ENCODE measurements at regions not wholly inside any gene's neighbourhood (a gene's known extent, or its start where the extent isn't known, plus 50 kb on each side); places are given as distances from the start of the nearest gene placed in this dataset.

DNA sequence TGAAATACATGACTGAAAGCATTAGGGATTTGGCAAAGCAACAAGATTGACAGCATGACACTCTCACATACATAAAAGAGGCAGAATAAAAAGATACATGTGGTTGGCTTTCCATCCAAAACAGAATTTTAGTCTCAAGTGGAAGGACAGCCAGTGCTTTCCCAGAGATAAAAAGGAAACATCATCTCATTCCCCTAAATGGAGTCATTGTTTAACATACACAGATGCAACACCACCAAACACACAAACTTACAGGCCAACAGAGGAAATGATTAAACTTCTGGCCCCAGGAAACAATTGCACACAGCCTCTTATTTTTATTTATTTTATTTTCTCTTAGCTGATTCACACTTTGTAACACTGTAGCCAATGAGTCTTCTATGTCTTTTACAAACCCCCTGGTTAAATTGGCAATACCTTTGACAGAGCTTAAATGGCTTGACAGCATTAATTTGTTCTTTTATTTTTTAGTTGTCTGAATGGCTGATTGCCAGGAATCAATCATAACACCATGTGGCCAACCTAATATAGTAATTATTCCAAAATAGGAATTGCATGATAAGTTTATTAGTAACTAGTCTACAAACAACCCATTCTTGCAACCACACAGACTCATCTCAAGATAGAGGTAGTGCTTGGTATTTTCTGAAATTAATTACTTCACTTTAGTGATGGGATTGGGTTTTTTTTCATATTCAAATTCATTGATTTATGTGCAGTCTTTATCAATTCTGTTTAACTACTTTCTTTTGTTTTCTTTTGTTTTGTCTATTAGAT lies 190.5 kb downstream of the RND3 start:
- Histone ChIP-seq H3K9ac (ENCODE audit: low read length) (no peak overlapping the region), H3K36me3 (ENCODE audit: control insufficient read depth in 1 of 2, insufficient read depth in 2 of 2, low read length in 2 of 2) (no peaks in the 10 kb centered on the region), H3K9me3 (ENCODE audit: control insufficient read depth in 1 of 2, insufficient read depth in 1 of 2, low read depth in 1 of 2, low read length in 2 of 2) (no peaks in the 10 kb centered on the region), H4K20me1 (ENCODE audit: insufficient read depth) (no peaks in the 10 kb centered on the region), H3K4me2 (ENCODE audit: low read length) (no peak overlapping the region), H3K9me2 (ENCODE audit: insufficient read depth) (no peaks in the 10 kb centered on the region), H3K27ac (ENCODE audit: low read depth, low read length) (no peak overlapping the region), H3K27me3 (ENCODE audit: insufficient read depth, low read length) (no peaks in the 10 kb centered on the region), H2AFZ (ENCODE audit: low read depth, low read length, poor library complexity, severe bottlenecking) (no peak overlapping the region), H3K79me2 (ENCODE audit: insufficient read depth, low read length) (no peaks in the 10 kb centered on the region), H3K4me1 (ENCODE audit: control insufficient read depth in 1 of 2, insufficient read depth in 2 of 2, low read length in 2 of 2) (no peaks in the 10 kb centered on the region), H3K4me3 (replicated peaks in 1 of 2; ENCODE audit: low read depth in 1 of 2, low read length in 2 of 2) (no peak overlapping the region)
- intact Hi-C loops (cut with micrococcal nuclease): no loop called here
- RAD21 ChIA-PET (ENCODE audit: low non-redundant PET in 1 of 2, low total read pairs in 2 of 2, uncharacterized antibody in 2 of 2, unreplicated experiment in 2 of 2): no interaction called here
- no peak for DNase-seq (ENCODE audit: low read depth, low spot score)
- no TSS peak for BruUV-seq (replicated peaks)
- ATAC-seq: no peak
- TF ChIP-seq CTCF (IDR thresholded peaks at IDR 0.05 in 2 of 3, conservative IDR thresholded peaks at IDR 0.05 in 1 of 3; ENCODE audit: borderline replicate concordance in 1 of 3, insufficient read depth in 1 of 3, low read depth in 2 of 3, low read length in 2 of 3): no peak
- TF ChIP-seq RAD21 (IDR thresholded peaks at IDR 0.05; ENCODE audit: low read depth): no peak
- no peak for TF ChIP-seq ZNF274 (IDR thresholded peaks at IDR 0.05; ENCODE audit: low read depth, low read length)
- TF ChIP-seq ZFX (IDR thresholded peaks at IDR 0.05): no peak
- no peak for TF ChIP-seq ELF1 (IDR thresholded peaks at IDR 0.05; ENCODE audit: borderline replicate concordance, low read depth)
- TF ChIP-seq POLR2A (IDR thresholded peaks at IDR 0.05; ENCODE audit: borderline replicate concordance, extremely low read depth, insufficient read depth, insufficient read length): no peak
- TF ChIP-seq JUND (IDR thresholded peaks at IDR 0.05): no peak
- no peak for TF ChIP-seq SRF (IDR thresholded peaks at IDR 0.05; ENCODE audit: low read depth)
- TF ChIP-seq POLR2AphosphoS5 (IDR thresholded peaks at IDR 0.05; ENCODE audit: low read depth, low read length): no peak
- no peak for TF ChIP-seq CEBPB (IDR thresholded peaks at IDR 0.05; ENCODE audit: low read depth)
- TF ChIP-seq CBX3 (IDR thresholded peaks at IDR 0.05; ENCODE audit: low read depth): no peak
- TF ChIP-seq EZH2phosphoT487 (IDR thresholded peaks at IDR 0.05; ENCODE audit: borderline replicate concordance): no peak
- TF ChIP-seq FOSL1 (IDR thresholded peaks at IDR 0.05; ENCODE audit: low read depth): no peak
- TF ChIP-seq SP1 (IDR thresholded peaks at IDR 0.05; ENCODE audit: low read depth): no peak
- no peak for TF ChIP-seq ZBTB33 (IDR thresholded peaks at IDR 0.05; ENCODE audit: extremely low read depth, insufficient replicate concordance, low read length)
- CTCF ChIA-PET: no interaction called here
- POLR2A ChIA-PET: no interaction called here
